22Rv1 (cell line): ENCODE measurements at regions not wholly inside any gene's neighbourhood (a gene's known extent, or its start where the extent isn't known, plus 50 kb on each side); places are given as distances from the start of the nearest gene placed in this dataset.

Source experiments
- ZFX ChIP-seq: fragments of 450-650 bp; IDR thresholded peaks from 2 replicates; pipeline ENCODE4 v1.6.1; 2017; ENCODE audit warnings: antibody characterized with exemption, borderline replicate concordance
- TF ChIP-seq, protein P1 (sequence below): fragments of 450-650 bp; IDR thresholded peaks from 2 replicates; pipeline ENCODE4 v1.5.1; 2017; ENCODE audit warnings: mild to moderate bottlenecking

DNA sequence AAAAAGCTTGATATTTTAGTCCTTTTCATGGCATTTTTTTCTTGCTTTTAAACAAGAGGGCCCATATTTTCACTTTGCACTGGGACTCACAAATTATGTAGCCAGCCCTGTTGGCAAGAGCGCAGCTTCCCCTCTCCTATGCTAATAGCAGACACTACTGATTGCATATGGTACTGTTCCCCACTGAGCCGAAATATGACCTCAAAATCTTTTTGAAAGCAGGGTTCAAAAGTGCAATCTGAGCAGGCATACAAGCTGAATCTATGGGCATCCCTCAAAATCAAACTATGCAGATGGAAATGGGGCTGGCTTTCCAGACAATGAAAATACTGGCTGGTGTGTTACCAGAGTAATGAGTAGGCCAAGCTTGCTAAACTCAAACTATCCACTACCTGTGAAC lies 225.2 kb upstream of the SETMAR start:
- TF ChIP-seq, protein P1, sequence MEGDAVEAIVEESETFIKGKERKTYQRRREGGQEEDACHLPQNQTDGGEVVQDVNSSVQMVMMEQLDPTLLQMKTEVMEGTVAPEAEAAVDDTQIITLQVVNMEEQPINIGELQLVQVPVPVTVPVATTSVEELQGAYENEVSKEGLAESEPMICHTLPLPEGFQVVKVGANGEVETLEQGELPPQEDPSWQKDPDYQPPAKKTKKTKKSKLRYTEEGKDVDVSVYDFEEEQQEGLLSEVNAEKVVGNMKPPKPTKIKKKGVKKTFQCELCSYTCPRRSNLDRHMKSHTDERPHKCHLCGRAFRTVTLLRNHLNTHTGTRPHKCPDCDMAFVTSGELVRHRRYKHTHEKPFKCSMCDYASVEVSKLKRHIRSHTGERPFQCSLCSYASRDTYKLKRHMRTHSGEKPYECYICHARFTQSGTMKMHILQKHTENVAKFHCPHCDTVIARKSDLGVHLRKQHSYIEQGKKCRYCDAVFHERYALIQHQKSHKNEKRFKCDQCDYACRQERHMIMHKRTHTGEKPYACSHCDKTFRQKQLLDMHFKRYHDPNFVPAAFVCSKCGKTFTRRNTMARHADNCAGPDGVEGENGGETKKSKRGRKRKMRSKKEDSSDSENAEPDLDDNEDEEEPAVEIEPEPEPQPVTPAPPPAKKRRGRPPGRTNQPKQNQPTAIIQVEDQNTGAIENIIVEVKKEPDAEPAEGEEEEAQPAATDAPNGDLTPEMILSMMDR, result no peak
- TF ChIP-seq ZFX, result no peak
